ENCODE measurements at regions not wholly inside any gene's neighbourhood (a gene's known extent, or its start where the extent isn't known, plus 50 kb on each side); places are given as distances from the start of the nearest gene placed in this dataset.

- Histone ChIP-seq H3K27ac (ENCODE audit: low read depth, low read length, poor library complexity, severe bottlenecking) (no peak overlapping the region), H3K4me3 (ENCODE audit: low read depth, low read length, poor library complexity, severe bottlenecking) (no peak overlapping the region), H4K20me1 (ENCODE audit: insufficient read depth, low read length) (no peaks in the 10 kb centered on the region), H3K4me1 (ENCODE audit: insufficient read depth, low read length, poor library complexity, severe bottlenecking) (no peaks in the 10 kb centered on the region), H3K36me3 (ENCODE audit: insufficient read depth, low read length) (no peaks in the 10 kb centered on the region), H3K4me2 (ENCODE audit: low read length) (no peak overlapping the region), H3K9me2 (ENCODE audit: insufficient read depth, low read length) (no peaks in the 10 kb centered on the region), H2AFZ (ENCODE audit: low read length) (no peak overlapping the region), H3K9me3 (ENCODE audit: low read length) (no peaks in the 10 kb centered on the region), H3K79me2 (ENCODE audit: insufficient read depth, low read depth, low read length) (no peaks in the 10 kb centered on the region)
- POLR2A ChIA-PET = no interaction called here
- no peak for DNase-seq (ENCODE audit: low spot score)
- CTCF ChIA-PET (ENCODE audit: unreplicated experiment) = no interaction called here
- no peak for TF ChIP-seq CTCF (conservative IDR thresholded peaks at IDR 0.05; ENCODE audit: low read length)
- no peak for TF ChIP-seq EZH2phosphoT487 (IDR thresholded peaks at IDR 0.05; ENCODE audit: borderline replicate concordance, low read depth, low read length)
- BruUV-seq (replicated peaks) = no TSS peak
- intact Hi-C loops (cut with micrococcal nuclease; ENCODE audit: unreplicated experiment) = no loop called here
These were observed 185.1 kb downstream of the CWF19L2 start for GRCh38 chr11:107272561-107272960.

- no peaks in the 10 kb centered on the region for H3K36me3 ChIP-seq (ENCODE audit: insufficient read depth, low read length)
- no peak overlapping the region for H3K4me3 ChIP-seq (ENCODE audit: low read depth, low read length, poor library complexity, severe bottlenecking)
- no peaks in the 10 kb centered on the region for H3K9me3 ChIP-seq (ENCODE audit: low read length)
- ChIA-PET CTCF (ENCODE audit: unreplicated experiment) (no interaction called here), POLR2A (interaction anchor here (0.9 kb wide), 1 partner anchor 22 kb away, joined by 6 read pairs; no protein-coding TSS in a partner anchor)
- TF ChIP-seq EZH2phosphoT487 (IDR thresholded peaks at IDR 0.05; ENCODE audit: borderline replicate concordance, low read depth, low read length) (no peak), CTCF (conservative IDR thresholded peaks at IDR 0.05; ENCODE audit: low read length) (no peak)
- no peak overlapping the region for H2AFZ ChIP-seq (ENCODE audit: low read length)
- no TSS peak for BruUV-seq (replicated peaks)
- H3K4me2 ChIP-seq (ENCODE audit: low read length) = no peak overlapping the region
- no peaks in the 10 kb centered on the region for H3K79me2 ChIP-seq (ENCODE audit: insufficient read depth, low read depth, low read length)
- H3K27ac ChIP-seq (ENCODE audit: low read depth, low read length, poor library complexity, severe bottlenecking) = no peak overlapping the region
- H3K9me2 ChIP-seq (ENCODE audit: insufficient read depth, low read length) = no peaks in the 10 kb centered on the region
- H4K20me1 ChIP-seq (ENCODE audit: insufficient read depth, low read length) = no peaks in the 10 kb centered on the region
- no peak for DNase-seq (ENCODE audit: low spot score)
- intact Hi-C loops (cut with micrococcal nuclease; ENCODE audit: unreplicated experiment) = no loop called here
- H3K4me1 ChIP-seq (ENCODE audit: insufficient read depth, low read length, poor library complexity, severe bottlenecking) = no peaks in the 10 kb centered on the region
These were observed 186.2 kb downstream of the CWF19L2 start for GRCh38 chr11:107271425-107271824.

- H2AFZ ChIP-seq (ENCODE audit: low read length) = no peak overlapping the region
- TF ChIP-seq CTCF (conservative IDR thresholded peaks at IDR 0.05; ENCODE audit: low read length) (no peak), EZH2phosphoT487 (IDR thresholded peaks at IDR 0.05; ENCODE audit: borderline replicate concordance, low read depth, low read length) (no peak)
- no TSS peak for BruUV-seq (replicated peaks)
- H4K20me1 ChIP-seq (ENCODE audit: insufficient read depth, low read length) = no peaks in the 10 kb centered on the region
- H3K4me2 ChIP-seq (ENCODE audit: low read length) = no peak overlapping the region
- H3K9me2 ChIP-seq (ENCODE audit: insufficient read depth, low read length) = no peaks in the 10 kb centered on the region
- H3K9me3 ChIP-seq (ENCODE audit: low read length) = no peaks in the 10 kb centered on the region
- H3K4me1 ChIP-seq (ENCODE audit: insufficient read depth, low read length, poor library complexity, severe bottlenecking) = no peaks in the 10 kb centered on the region
- ChIA-PET POLR2A (no interaction called here), CTCF (ENCODE audit: unreplicated experiment) (no interaction called here)
- no peaks in the 10 kb centered on the region for H3K36me3 ChIP-seq (ENCODE audit: insufficient read depth, low read length)
- H3K4me3 ChIP-seq (ENCODE audit: low read depth, low read length, poor library complexity, severe bottlenecking) = no peak overlapping the region
- no peak for DNase-seq (ENCODE audit: low spot score)
- H3K27ac ChIP-seq (ENCODE audit: low read depth, low read length, poor library complexity, severe bottlenecking) = no peak overlapping the region
- no peaks in the 10 kb centered on the region for H3K79me2 ChIP-seq (ENCODE audit: insufficient read depth, low read depth, low read length)
- intact Hi-C loops (cut with micrococcal nuclease; ENCODE audit: unreplicated experiment) = no loop called here
These were observed 188.6 kb downstream of the CWF19L2 start for GRCh38 chr11:107268977-107269376.
